GM04504 (cell line): ENCODE measurements at regions not wholly inside any gene's neighbourhood (a gene's known extent, or its start where the extent isn't known, plus 50 kb on each side); places are given as distances from the start of the nearest gene placed in this dataset.

Source experiments
- DNase-seq: peaks from one replicate; pipeline ENCODE4 v3.0.0-alpha.2; 2012; ENCODE audit warnings: low read depth

DNA sequence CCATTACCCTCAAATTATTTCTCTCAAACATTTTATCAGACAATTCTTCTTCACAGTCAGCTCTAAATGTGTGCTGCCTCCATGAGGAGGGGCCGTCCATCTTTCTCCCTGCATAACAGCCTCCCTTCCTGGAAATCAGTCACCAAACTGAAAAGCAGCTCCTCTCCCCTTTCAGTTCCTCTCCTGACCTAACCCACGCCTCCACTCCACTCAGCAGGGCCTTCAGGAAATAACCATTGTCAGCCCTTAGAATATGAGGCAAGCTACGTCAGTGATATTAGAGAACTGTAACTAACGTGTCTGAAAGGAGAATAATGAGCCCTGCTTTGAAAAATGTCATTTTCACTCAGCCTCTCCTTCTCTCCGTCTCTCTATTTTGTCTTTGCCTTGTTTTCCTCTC is 116.2 kb downstream of the OLFM4 start:
- no peak for DNase-seq

DNA sequence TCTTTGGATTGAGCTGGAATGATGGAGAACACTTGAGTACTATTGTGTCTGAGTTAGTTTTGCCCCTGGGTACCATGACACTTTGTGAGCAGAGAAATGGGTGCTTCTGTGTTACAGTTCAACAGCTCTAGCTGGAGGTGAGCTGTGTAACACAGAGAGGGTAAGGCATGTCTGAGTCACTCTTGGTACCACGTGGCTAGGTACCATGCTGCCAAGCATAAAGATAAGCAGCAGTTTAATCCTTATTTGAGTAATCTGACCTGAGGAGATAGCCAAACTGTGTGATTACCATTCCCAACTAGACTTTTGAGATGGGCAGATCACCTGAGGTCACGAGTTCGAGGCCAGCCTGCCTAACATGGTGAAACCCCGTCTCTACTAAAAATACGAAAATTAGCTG is 122.0 kb downstream of the OLFM4 start:
- no peak for DNase-seq

DNA sequence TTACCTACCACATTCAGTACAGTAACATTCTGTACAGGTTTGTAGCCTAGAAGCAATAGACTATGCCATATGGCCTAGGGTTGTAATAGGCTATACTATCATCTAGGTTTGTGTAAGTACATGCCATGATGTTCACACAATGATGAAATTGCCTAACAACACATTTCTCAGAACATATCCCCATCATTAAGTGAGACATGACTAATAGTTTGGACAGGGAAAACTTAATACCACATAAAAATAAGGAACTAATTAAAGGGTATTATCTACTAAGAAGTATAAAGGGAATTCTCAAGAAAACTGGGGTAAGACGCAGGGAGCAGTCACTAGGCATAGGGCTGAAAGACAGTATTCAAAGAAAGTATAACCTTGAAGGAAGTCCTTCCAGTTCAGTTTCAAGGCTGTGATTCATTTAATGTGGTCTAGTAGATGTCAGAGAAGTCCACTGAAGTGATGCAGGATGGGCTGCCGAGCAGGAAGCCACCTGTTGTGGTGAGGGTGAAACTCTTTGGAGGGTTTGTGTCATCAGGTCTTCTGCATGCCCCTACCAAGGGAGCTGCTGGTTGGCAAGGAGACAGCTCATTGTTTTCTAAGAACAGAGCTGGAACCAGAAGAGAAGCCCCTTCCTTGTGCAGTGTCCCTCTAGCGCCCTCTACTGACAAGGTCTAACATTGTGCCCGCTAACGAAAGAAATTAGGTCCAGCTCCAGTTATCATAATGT is 122.9 kb downstream of the OLFM4 start:
- DNase-seq, result no peak

DNA sequence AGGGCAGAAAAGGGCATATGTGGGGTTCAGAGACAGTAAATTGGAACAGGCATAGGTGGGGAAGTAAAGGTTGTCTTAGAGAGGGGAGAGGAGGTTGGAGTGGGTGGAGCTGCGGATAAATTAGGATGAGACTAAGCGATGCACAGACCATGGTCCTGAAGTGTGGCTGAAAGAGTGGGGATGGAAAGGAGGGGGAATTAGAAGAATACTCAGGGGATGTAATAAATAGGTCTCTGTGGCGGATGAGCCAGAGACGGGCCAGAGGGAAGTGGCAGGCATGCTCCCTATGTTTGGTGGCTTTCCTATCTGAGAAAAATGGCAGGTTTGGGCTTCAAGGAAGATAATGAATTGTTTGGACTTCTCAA is 123.4 kb downstream of the OLFM4 start:
- no peak for DNase-seq

DNA sequence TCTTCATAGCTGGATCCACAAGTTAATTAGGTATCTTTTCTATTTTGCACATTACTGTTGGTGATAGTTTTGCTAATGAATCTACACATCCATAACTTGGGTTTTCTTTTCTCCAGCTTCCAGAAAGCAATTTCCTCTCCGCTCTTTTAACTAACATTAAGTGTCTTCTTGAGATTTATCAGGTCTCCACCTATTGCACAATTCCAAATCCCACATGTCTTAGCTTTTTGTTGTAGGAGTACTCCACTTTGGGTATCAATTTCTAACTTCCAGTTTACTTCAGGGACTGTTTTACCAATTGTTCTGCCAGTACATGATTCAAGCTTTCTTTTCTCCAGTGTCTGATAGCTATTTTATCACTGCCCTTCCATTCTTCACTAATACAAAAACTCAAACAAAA is 129.6 kb downstream of the OLFM4 start:
- no peak for DNase-seq

DNA sequence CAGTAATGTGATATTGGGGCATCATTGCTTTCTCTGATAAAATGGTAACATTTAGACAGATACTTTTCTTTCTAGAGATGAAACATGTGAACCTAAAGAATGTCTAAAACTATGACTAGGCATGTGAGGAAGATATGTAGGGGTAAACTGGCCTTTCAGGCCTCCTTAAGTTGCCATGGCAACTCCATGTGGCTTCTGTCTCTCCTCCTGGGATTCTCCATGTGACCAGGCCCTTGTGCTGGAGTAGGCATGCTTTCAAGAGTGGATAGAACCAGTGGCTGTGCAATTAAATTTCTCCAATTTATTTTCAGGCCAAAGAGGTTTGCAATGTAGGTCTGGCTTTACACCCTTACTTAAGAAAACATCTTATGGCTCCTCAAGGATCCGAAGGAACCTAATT is 130.8 kb downstream of the OLFM4 start:
- no peak for DNase-seq

DNA sequence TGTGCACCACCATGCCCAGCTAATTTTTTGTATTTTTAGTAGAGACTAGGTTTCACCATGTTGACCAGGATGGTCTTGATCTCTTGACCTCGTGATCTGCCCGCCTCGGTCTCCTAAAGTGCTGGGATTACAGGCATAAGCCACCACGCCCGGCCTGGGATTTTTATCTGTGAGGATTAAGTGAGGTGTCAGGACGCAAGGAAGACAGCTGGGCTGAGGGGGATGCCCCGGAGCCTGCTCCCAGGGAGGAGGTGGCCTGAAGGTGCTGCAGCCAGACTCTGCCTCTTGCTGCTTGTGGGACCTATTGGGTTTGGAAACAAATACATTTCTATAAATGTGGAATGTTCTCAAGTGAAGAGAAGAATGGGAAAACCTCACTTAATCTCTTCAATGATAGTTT is 131.6 kb downstream of the OLFM4 start:
- DNase-seq, result no peak

DNA sequence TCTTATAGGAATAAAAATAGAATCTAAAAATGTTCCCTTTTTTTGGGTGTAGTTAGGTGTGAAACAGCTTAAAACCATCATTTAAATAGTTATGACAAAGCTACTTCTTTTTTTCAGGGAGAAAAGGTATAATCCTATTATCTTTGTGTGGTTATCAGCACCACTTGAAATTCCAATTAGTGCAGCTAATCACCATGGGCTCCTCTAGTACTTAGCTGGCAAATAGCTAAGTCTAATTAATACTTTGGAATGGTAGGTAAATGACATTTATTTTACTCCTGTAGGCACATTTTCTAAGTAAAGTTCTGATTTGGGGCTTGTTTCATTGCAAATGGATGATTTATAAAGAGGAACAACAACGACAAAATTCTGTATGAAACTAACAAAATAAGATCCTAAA is 132.6 kb downstream of the OLFM4 start:
- DNase-seq, result no peak

DNA sequence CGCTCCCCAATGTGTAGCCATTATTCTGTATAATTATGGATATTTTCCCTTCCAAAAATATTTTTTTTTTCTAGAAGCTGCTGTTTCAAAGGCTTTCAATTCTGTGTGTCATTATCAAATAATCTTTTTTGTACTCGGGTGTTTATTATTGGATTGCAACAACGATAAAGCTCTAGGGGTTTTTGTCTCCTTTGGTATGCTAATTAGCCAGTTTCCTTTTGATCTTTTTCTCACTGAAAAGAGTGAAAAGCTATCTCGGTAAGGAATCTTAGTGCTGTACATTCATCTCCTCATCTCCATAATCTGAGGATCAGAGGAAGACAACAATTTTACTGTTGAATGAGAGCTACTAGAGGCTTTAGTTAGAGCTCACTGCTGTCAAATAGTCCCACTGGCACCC is 136.6 kb downstream of the OLFM4 start:
- DNase-seq, result no peak

DNA sequence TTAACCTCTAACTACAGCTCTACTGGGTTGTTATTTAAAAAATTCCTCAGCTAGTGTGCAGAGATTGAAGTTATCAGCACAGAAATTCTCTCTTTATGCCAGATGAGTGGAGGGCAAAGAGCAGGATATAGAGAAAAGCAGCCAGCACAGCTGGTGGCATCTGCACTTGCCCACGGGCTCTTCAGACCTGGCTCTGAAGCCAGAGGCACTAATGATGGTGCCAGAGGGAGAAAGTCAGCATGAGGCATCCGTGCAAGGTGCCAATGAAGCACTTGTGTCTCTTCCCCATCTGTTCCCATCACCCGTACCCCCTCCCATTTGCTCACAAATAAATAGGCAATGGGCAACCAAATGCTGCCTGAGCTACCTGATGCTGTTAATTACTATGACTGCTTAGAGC is 138.9 kb downstream of the OLFM4 start:
- no peak for DNase-seq

DNA sequence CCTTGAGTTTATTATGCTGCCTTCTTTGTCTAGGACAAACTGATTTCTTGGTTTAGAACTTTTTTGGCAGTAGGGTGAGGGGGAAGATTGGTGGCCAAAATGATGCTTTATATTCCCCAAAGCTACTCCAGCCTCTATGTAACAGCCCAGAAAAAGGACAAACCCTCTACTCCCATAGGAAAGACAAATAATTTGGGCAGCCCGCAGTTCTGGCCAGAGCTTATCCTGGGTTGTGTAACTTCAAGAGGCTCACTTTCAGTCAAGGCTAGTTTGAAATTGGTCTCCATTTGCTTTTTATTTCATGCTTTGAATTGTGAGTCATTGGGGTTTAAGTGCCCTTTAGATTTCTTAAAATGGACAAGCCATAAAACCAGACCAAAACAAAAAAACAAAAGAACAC is 142.3 kb downstream of the OLFM4 start:
- no peak for DNase-seq

DNA sequence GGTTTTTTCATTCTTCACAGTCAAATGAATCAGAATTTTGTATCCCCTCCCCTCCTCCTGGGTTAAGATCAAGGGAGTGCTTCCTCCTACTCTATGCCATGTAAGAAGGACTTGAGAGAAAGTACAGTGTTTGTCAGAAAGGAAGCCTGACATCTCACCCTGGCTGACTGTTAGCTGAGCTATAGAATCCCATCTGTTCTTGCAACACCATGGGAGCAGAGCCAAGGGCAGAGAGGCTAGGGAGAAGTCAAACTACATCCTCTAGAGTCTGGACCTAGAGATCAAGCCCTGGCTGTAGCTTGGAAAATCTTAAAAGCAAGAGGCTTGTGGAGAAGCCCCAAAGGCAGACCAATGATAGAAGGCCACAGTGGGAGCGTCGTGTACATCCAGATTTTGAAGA is 145.9 kb downstream of the OLFM4 start:
- no peak for DNase-seq

DNA sequence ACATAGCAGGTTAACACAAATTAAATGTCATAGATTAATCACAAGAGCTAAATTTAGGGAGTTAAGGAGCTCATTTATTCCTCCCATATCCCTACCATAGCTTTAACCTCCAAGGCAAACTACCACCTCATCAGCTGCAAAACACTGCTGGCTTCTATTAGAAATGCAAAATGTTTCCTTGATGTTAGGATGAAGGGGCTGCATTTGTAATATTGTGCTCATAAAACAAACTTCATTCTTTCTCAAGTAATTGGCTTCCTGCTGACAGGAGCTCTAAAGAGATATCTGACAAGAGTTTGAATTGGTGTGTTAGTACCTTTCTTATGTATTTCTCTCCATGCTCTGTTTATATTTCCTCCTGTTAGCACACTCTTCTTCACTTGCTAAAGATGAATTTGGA is 152.1 kb downstream of the OLFM4 start:
- DNase-seq, result no peak

DNA sequence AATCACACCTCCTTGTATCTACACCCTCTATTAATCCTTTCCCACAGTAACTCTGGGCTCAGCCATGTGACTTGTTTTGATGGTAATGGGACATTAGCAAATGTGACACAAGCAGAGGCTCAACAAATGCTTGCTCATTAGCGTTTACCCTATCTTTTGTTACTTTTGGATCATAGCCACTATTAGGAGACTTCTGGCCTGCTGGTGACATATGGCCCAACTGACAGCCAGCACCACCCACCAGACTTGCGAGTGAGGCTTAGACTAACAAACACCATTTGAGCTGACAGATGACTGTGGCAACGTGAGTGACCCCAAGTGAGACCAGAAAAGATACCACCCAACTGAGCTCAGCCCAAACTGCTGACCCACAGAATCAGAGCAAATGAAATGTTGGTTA is 154.1 kb downstream of the OLFM4 start:
- DNase-seq, result no peak

DNA sequence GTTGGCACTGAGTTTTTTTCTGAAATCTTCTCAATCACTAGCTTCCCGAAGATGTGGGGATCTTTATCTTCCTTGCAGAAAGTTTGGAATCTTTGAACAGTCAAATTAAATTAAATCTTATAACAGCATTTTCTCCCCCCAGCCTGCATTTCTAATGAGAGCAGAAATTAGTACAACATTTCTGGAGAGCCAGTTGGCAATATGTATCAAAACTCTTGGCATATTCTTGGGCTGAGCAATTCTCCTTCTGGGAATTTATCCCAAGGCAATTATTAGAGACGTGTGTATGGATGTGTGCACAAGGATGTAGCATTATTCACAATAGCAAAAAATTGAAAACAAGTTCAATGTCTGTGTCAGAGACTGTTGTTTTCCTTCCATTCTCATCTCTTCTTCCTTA is 159.5 kb downstream of the OLFM4 start:
- no peak for DNase-seq

DNA sequence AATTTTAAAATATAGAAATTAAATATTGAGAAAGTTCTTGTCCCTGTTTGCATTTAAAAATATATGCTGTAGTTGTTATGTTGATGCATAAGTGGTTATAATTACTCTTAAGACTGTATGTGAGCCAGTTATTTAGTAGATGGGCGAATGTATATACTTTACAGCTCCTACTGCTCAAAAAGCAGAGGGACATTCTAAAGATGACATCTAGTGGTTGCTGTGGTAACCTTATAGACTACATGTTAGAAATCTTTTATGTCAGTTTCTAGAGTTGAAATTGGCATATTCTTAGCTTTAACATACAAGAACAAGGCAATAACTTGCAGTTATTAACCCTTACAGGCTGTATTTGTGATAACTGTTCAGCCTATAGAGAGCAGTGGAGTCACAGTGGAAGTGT is 160.5 kb downstream of the OLFM4 start:
- DNase-seq, result no peak

DNA sequence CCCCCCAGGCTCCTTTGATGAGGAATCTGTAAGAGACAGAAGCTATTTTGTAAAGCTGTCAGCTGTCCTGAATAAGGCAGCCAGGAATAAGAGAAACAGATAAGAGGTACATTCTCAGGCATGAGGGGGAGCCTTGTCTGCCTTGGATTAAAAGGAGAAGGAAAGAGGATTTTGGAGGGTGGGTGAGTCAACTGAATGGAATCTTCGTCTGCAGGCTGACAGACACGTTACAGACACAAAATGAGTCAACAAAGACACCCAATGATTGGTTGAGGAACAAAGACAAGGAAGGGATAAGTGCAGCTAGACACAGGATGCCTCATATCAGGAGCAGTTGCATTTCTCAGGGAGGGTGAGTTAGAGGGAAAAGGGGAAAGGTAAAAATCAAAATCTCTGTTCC is 162.5 kb downstream of the OLFM4 start:
- DNase-seq, result no peak

DNA sequence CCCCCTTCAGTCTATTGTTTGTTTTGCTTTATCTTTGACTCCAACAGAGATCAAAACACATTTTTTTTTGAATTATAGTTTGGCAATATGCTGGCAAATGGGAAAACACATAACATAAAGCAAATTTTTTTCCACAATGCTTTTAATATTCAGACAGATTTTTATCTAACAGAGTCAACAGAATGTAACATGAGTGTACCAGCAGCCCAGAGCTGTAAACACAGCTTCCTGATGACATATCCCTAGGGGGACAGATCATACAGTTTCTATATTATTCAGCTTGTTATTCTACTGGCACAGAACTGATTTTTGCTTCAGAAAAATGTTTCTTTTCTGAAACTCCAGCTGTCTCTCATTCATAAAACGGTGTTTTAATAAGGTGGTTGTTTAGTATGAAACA is 168.8 kb downstream of the OLFM4 start:
- DNase-seq, result no peak

DNA sequence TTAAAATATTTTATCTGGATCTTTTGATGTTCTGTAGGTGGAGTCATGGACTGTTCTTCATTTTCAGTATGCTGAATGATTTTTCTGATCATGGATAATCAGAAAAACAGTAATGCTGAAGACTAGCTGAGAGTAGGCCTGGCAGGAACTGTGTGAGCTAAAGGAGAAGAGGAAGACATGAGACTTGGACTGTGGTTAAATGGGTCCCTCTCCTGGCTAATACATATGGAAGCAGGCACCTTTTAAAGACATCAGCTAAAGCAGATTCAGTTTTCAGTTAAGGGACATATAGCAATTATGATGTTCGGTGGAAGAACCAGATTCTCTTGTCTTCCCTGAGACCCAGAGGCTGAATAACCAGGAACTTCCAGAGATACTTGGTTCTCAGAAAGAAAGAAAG is 169.4 kb downstream of the OLFM4 start:
- DNase-seq, result no peak

DNA sequence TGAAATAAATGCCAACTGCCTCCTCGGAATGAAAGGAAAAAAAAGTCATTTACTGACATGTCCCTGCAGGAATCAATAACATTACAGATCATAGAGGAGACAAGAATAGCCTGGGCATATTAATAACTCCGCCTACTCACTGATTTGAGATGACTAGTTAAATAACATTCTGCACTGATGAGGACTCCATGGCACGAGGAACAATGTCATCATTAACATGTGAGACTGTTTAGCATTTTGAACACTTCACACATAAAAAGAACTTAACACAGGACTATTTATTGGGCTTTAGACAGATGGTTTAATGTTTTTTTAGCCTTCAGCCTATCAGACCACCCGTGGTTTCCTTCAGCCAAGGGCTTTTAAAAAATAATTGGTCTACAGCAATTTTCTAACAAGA is 170.1 kb downstream of the OLFM4 start:
- DNase-seq, result no peak

DNA sequence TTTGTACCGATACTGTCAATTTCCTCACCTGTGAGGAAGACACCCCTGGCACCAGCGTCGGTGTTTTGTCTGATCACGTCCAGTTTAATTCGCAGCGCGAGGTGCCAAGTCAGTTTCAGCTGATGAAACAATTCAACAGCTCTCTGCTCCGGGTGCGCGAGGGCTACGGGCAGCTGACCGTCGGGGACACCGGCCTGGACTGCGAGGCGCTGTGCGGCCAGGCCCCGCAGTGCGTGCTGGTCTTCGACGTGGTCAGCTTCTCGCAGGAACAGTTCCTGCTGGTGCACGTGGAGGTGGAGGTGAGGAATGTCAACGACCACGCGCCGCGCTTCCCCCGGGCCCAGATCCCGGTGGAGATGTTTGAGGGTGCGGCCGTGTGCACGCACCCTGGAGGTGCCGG is 171.5 kb downstream of the OLFM4 start:
- DNase-seq, result no peak

DNA sequence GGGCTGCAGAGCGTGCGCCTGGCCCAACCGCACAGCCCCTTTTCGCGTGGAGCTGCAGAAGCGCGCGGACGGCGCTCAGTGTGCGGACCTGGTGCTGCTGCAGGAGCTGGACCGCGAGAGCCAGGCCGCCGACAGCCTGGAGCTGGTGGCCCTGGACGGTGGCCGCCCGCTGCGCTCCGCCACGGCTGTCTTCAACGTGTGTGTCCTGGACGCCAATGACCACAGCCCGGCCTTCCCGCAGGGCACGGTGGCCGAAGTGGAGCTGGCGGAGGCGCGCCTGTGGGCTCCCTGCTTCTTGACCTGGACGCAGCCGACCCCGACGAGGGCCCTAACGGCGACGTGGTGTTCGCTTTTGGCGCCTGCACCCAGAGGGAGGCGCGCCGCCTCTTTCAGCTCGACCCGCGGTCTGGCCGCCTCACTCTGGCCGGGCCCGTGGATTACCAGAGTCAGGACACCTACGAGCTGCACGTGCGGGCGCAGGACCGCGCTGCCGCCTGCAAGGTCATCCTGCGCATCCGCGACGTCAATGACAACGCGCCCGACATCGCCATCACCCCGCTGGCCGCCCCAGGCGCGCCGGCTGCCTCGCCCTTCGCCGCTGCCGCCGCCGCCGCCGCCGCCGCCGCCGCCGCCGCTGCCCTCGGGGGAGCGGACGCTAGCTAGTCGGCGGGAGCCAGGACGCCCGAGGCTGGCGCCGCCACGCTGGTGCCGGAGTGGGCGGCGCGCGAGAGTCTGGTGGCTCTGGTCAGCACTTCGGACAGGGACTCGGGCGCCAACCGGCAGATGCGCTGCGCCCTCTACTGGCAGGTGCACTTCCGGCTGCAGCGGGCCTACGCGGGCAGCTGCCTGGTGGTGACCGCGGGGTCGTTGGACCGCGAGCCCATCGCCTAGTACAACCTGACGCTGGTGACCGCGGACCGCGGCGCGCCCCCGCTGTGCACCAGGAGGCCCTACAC is 172.2 kb downstream of the OLFM4 start:
- DNase-seq, result no peak

DNA sequence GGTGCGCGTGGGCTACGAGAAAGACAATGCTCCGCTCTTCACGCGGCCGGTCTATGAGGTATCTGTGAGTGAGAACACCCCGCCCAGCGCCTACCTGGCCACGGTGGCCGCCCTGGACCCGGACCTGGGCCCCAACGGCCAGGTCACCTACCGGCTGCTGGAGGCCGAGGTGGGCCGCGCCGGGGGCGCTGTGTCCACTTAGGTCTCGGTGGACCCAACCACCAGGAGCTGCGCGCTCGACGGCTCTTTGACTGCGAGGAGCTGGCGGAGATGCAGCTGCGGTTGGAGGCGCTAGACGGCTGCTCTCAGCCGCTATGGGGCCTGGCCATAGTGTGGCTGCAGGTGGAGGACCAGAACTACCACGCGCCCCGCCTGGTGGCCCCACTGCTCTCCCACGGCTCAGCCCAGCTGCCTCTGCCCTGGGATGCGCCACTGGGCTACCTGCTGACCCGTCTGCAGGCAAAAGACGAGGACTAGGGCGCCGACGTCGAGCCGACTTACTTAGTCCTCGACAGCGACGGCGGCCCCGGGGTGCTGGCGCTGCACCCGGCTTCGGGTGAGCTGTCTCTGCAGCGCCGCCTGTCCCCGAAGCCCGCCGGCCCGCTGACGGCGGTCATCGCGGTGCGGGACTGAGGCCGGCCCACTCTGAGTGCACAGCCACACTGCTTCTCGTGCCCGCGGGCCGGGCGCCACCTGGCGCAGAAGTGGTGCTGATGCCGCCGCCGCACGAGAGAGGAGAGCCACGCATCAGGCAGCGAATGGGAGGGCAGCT is 173.0 kb downstream of the OLFM4 start:
- no peak for DNase-seq
